ENCODE measurements at regions not wholly inside any gene's neighbourhood (a gene's known extent, or its start where the extent isn't known, plus 50 kb on each side); places are given as distances from the start of the nearest gene placed in this dataset.
A peak's percentile ranks its signal among the peaks of the same experiment; 100 is the strongest.
"Not testable (repeated sequence)": the region's sequence is repeated elsewhere in the genome, so short reads cannot be mapped to it uniquely, and the experiment has no call there.

- DNase-seq = peak; percentile 88
- in situ Hi-C loops (cut with HindIII; ENCODE audit: low pct_ligation_motif_present, low sequenced_read_pairs) = no loop called here
Measured at GRCh38 chr17:47066841-47067682, 88.0 kb upstream of the RPRML start.

GRCh38 chr17:47066095-47066494, 87.0 kb upstream of the RPRML start:
- TF ChIP-seq CTCF (IDR thresholded peaks at IDR 0.05; ENCODE audit: low read depth, low read length, missing control alignments) = no peak
- Histone ChIP-seq H3K36me3 (replicated peaks) (peaks cover 6% of the 10 kb centered on the region), H3K27ac (no peak overlapping the region), H3K4me3 (ENCODE audit: low read depth, low read length) (no peak overlapping the region), H3K27me3 (replicated peaks) (no peaks in the 10 kb centered on the region)
- no peak for DNase-seq
- in situ Hi-C loops (cut with HindIII; ENCODE audit: low pct_ligation_motif_present, low sequenced_read_pairs) = no loop called here

More at GRCh38 chr17:47066841-47067682, 88.0 kb upstream of the RPRML start:
- Histone ChIP-seq H3K36me3 (replicated peaks) (peaks cover 6% of the 10 kb centered on the region), H3K27ac (peak overlapping the region; percentile 87), H3K27me3 (replicated peaks) (no peaks in the 10 kb centered on the region), H3K4me3 (ENCODE audit: low read depth, low read length) (peak overlapping the region; percentile 98)
- peak; percentile 23 for TF ChIP-seq CTCF (IDR thresholded peaks at IDR 0.05; ENCODE audit: low read depth, low read length, missing control alignments)

GRCh38 chr17:47064684-47065083, 85.6 kb upstream of the RPRML start:
- in situ Hi-C loops (cut with HindIII; ENCODE audit: low pct_ligation_motif_present, low sequenced_read_pairs) = no loop called here
- TF ChIP-seq CTCF (IDR thresholded peaks at IDR 0.05; ENCODE audit: low read depth, low read length, missing control alignments) = no peak
- Histone ChIP-seq H3K36me3 (replicated peaks) (peaks cover 6% of the 10 kb centered on the region), H3K27me3 (replicated peaks) (no peaks in the 10 kb centered on the region), H3K27ac (no peak overlapping the region), H3K4me3 (ENCODE audit: low read depth, low read length) (no peak overlapping the region)
- no peak for DNase-seq

- H3K27me3 ChIP-seq (replicated peaks) = no peaks in the 10 kb centered on the region
- H3K4me3 ChIP-seq (ENCODE audit: low read depth, low read length) = no peak overlapping the region
- no peak for DNase-seq
- in situ Hi-C loops (cut with HindIII; ENCODE audit: low pct_ligation_motif_present, low sequenced_read_pairs) = no loop called here
- H3K36me3 ChIP-seq (replicated peaks) = peaks cover 6% of the 10 kb centered on the region
- no peak overlapping the region for H3K27ac ChIP-seq
- no peak for TF ChIP-seq CTCF (IDR thresholded peaks at IDR 0.05; ENCODE audit: low read depth, low read length, missing control alignments)
Measured at GRCh38 chr17:47063475-47063874, 84.4 kb upstream of the RPRML start.

- in situ Hi-C loops (cut with HindIII; ENCODE audit: low pct_ligation_motif_present, low sequenced_read_pairs); H3K27ac ChIP-seq; H3K27me3 ChIP-seq (replicated peaks); H3K36me3 ChIP-seq (replicated peaks); H3K4me3 ChIP-seq (ENCODE audit: low read depth, low read length); DNase-seq: not testable (repeated sequence)
Measured at GRCh38 chr17:47062851-47063250, 83.8 kb upstream of the RPRML start.

GRCh38 chr17:47060005-47060404, 81.0 kb upstream of the RPRML start:
- H3K27ac ChIP-seq; H3K27me3 ChIP-seq (replicated peaks); H3K4me3 ChIP-seq (ENCODE audit: low read depth, low read length); DNase-seq; H3K36me3 ChIP-seq (replicated peaks); in situ Hi-C loops (cut with HindIII; ENCODE audit: low pct_ligation_motif_present, low sequenced_read_pairs): not testable (repeated sequence)

GRCh38 chr17:47057830-47058229, 78.8 kb upstream of the RPRML start:
- Histone ChIP-seq H3K27me3 (replicated peaks) (no peaks in the 10 kb centered on the region), H3K27ac (no peak overlapping the region), H3K36me3 (replicated peaks) (peaks cover 6% of the 10 kb centered on the region), H3K4me3 (ENCODE audit: low read depth, low read length) (no peak overlapping the region)
- DNase-seq = no peak
- in situ Hi-C loops (cut with HindIII; ENCODE audit: low pct_ligation_motif_present, low sequenced_read_pairs) = no loop called here
- no peak for TF ChIP-seq CTCF (IDR thresholded peaks at IDR 0.05; ENCODE audit: low read depth, low read length, missing control alignments)

- H3K36me3 ChIP-seq (replicated peaks); H3K27ac ChIP-seq; H3K27me3 ChIP-seq (replicated peaks); in situ Hi-C loops (cut with HindIII; ENCODE audit: low pct_ligation_motif_present, low sequenced_read_pairs); H3K4me3 ChIP-seq (ENCODE audit: low read depth, low read length); DNase-seq: not testable (repeated sequence)
Measured at GRCh38 chr17:47057279-47057678, 78.2 kb upstream of the RPRML start.

GRCh38 chr17:47056687-47057086, 77.6 kb upstream of the RPRML start:
- DNase-seq; H3K4me3 ChIP-seq (ENCODE audit: low read depth, low read length); H3K27me3 ChIP-seq (replicated peaks); H3K36me3 ChIP-seq (replicated peaks); H3K27ac ChIP-seq; in situ Hi-C loops (cut with HindIII; ENCODE audit: low pct_ligation_motif_present, low sequenced_read_pairs): not testable (repeated sequence)
